C4-2B (cell line): ENCODE measurements at regions not wholly inside any gene's neighbourhood (a gene's known extent, or its start where the extent isn't known, plus 50 kb on each side); places are given as distances from the start of the nearest gene placed in this dataset.
"Not testable (repeated sequence)": the region's sequence is repeated elsewhere in the genome, so short reads cannot be mapped to it uniquely, and the experiment has no call there.

Experiments used
- H3K27ac ChIP-seq: fragments of 450-650 bp; 2 replicates; pipeline ENCODE4 v1.5.1; 2017
- CTCF ChIP-seq: fragments of 450-650 bp; conservative IDR thresholded peaks from 2 replicates; pipeline ENCODE4 v1.5.1; 2017; ENCODE audit warnings: mild to moderate bottlenecking
- ZFX ChIP-seq: fragments of 450-650 bp; IDR thresholded peaks from 2 replicates; pipeline ENCODE4 v1.6.1; 2017

- no peak overlapping the region for H3K27ac ChIP-seq
These were observed 341.1 kb upstream of the RUNX1 start for GRCh38 chr21:35390013-35390776.

GRCh38 chr21:35386491-35387079 is 337.5 kb upstream of the RUNX1 start:
- H3K27ac ChIP-seq, result no peak overlapping the region
- TF ChIP-seq CTCF (no peak), ZFX (no peak)

More at GRCh38 chr21:35390013-35390776, 341.1 kb upstream of the RUNX1 start:
- TF ChIP-seq CTCF, result no peak
- no peak for TF ChIP-seq ZFX

GRCh38 chr21:35384375-35384774 is 335.3 kb upstream of the RUNX1 start:
- TF ChIP-seq ZFX (no peak), CTCF (no peak)
- H3K27ac ChIP-seq, result no peak overlapping the region

GRCh38 chr21:35382696-35383095 is 333.6 kb upstream of the RUNX1 start:
- no peak for TF ChIP-seq CTCF
- TF ChIP-seq ZFX, result no peak
- H3K27ac ChIP-seq, result no peak overlapping the region

GRCh38 chr21:35381743-35382310 is 332.7 kb upstream of the RUNX1 start:
- no peak overlapping the region for H3K27ac ChIP-seq
- no peak for TF ChIP-seq ZFX
- no peak for TF ChIP-seq CTCF

GRCh38 chr21:35380304-35380703 is 331.2 kb upstream of the RUNX1 start:
- H3K27ac ChIP-seq, result not testable (repeated sequence)

- no peak overlapping the region for H3K27ac ChIP-seq
- TF ChIP-seq ZFX (no peak), CTCF (no peak)
These were observed 329.8 kb upstream of the RUNX1 start for GRCh38 chr21:35378881-35379280.
